HCT116 (cell line): ENCODE measurements at regions not wholly inside any gene's neighbourhood (a gene's known extent, or its start where the extent isn't known, plus 50 kb on each side); places are given as distances from the start of the nearest gene placed in this dataset.

Experiments used
- ATAC-seq: fragments of 200-7000 bp; cut with Tn5 transposase; 2 replicates; pipeline ENCODE4 v1.9.1; 2020; ENCODE audit warnings: mild to moderate bottlenecking, moderate library complexity
- BruUV-seq: library from RNA; stranded (reverse); fragments of 400-500 nt; replicated peaks from 2 replicates; lab custom pipeline; 2021; lab: Mats Ljungman, UMichigan
- CTCF ChIA-PET: fragments of 300-600 bp; sonication (Branson Sonifier 250); formaldehyde crosslinking; loops from one replicate; lab custom pipeline; 2021; ENCODE audit warnings: antibody characterized with exemption; lab: Charles Lee
- POLR2A ChIA-PET: fragments of 300-600, 350-600 bp; sonication (Branson Sonifier 250); formaldehyde crosslinking; loops from one replicate; lab custom pipeline; 2021; ENCODE audit warnings: antibody characterized with exemption; lab: Charles Lee
- RAD21 ChIA-PET, 2 experiments: fragments of 300-600 bp; sonication (Branson Sonifier 250); formaldehyde crosslinking; loops; one replicate each; lab custom pipeline; 2023; ENCODE audit warnings: low total read pairs in 2 of 2; ENCODE audit not compliant: uncharacterized antibody in 2 of 2, unreplicated experiment in 2 of 2, low non-redundant PET in 1 of 2; lab: Charles Lee
- DNase-seq: peaks from one replicate; pipeline ENCODE4 v3.0.0-alpha.2; 2010; ENCODE audit warnings: low read depth, low spot score
- H2AFZ ChIP-seq: fragments of 200-600 bp; shearing (Covaris generic), sonication (generic); 2 replicates; pipeline ENCODE4 v1.6.1; 2017; ENCODE audit warnings: low read depth, mixed run types, mixed read lengths, antibody characterized with exemption, low read length; ENCODE audit not compliant: poor library complexity, severe bottlenecking
- H3K27ac ChIP-seq: 2 replicates; pipeline ENCODE4 v1.5.1; 2012; ENCODE audit warnings: low read depth, low read length
- H3K27me3 ChIP-seq: fragments of 200-600 bp; sonication (generic); 2 replicates; pipeline ENCODE4 v1.6.1; 2016; ENCODE audit warnings: mixed run types, low read length, mixed read lengths; ENCODE audit not compliant: insufficient read depth
- H3K36me3 ChIP-seq, 2 experiments: fragments of 200-500 bp in 1 of 2; fragments of 200-600 bp in 1 of 2; sonication (Bioruptor generic) in 1 of 2; sonication (generic) in 1 of 2; 2 replicates each; pipeline versions ENCODE4 v1.5.1 to v1.6.1; 2014 to 2016; ENCODE audit warnings: low read length in 2 of 2, inconsistent platforms in 1 of 2, mixed read lengths in 1 of 2, mixed run types in 1 of 2; ENCODE audit not compliant: insufficient read depth in 2 of 2, control insufficient read depth in 1 of 2
- H3K4me1 ChIP-seq, 2 experiments: fragments of 200-600 bp in 1 of 2; sonication (generic) in 1 of 2; 2 replicates each; pipeline versions ENCODE4 v1.5.1 to v1.6.1; 2012 to 2017; ENCODE audit warnings: low read length in 2 of 2, inconsistent platforms in 1 of 2, mild to moderate bottlenecking in 1 of 2, mixed read lengths in 1 of 2, mixed run types in 1 of 2, moderate library complexity in 1 of 2; ENCODE audit not compliant: insufficient read depth in 2 of 2, control insufficient read depth in 1 of 2
- H3K4me2 ChIP-seq: fragments of 200-600 bp; sonication (generic); 2 replicates; pipeline ENCODE4 v1.6.1; 2017; ENCODE audit warnings: mixed run types, low read length, mixed read lengths
- H3K4me3 ChIP-seq, 2 experiments: fragments of 200-600 bp in 1 of 2; sonication (generic) in 1 of 2; replicated peaks in 1 of 2; 2 replicates each; pipeline ENCODE4 v1.5.1; 2011 to 2016; ENCODE audit warnings: low read length in 2 of 2, control low read depth in 1 of 2, low read depth in 1 of 2, mild to moderate bottlenecking in 1 of 2, mixed read lengths in 1 of 2, mixed run types in 1 of 2
- H3K79me2 ChIP-seq: fragments of 200-600 bp; sonication (generic); 2 replicates; pipeline ENCODE4 v1.6.1; 2017; ENCODE audit warnings: mild to moderate bottlenecking, mixed run types, low read length, moderate library complexity, mixed read lengths; ENCODE audit not compliant: insufficient read depth
- H3K9ac ChIP-seq: fragments of 200-600 bp; sonication (generic); 2 replicates; pipeline ENCODE4 v1.6.1; 2016; ENCODE audit warnings: low read length, mixed read lengths
- H3K9me2 ChIP-seq: fragments of 200-600 bp; sonication (generic), shearing (Covaris generic); 2 replicates; pipeline ENCODE4 v1.6.1; 2017; ENCODE audit warnings: mixed run types, mild to moderate bottlenecking, moderate library complexity; ENCODE audit not compliant: insufficient read depth
- H3K9me3 ChIP-seq, 2 experiments: fragments of 200-500 bp in 1 of 2; fragments of 200-600 bp in 1 of 2; sonication (Bioruptor generic) in 1 of 2; sonication (generic) in 1 of 2; 2 replicates each; pipeline ENCODE4 v1.6.1; 2014 to 2017; ENCODE audit warnings: low read length in 2 of 2, mixed read lengths in 2 of 2, inconsistent platforms in 1 of 2, low read depth in 1 of 2, mild to moderate bottlenecking in 1 of 2, mixed run types in 1 of 2, moderate library complexity in 1 of 2; ENCODE audit not compliant: control insufficient read depth in 1 of 2, insufficient read depth in 1 of 2
- H4K20me1 ChIP-seq: fragments of 200-600 bp; sonication (generic), shearing (Covaris generic); 2 replicates; pipeline ENCODE4 v1.6.1; 2017; ENCODE audit warnings: mixed run types, mild to moderate bottlenecking, moderate library complexity; ENCODE audit not compliant: insufficient read depth
- ATF3 ChIP-seq: IDR thresholded peaks from 2 replicates; pipeline ENCODE4 v1.6.1; 2012
- CBX3 ChIP-seq: IDR thresholded peaks from 2 replicates; pipeline ENCODE4 v1.6.1; 2012; ENCODE audit warnings: low read depth
- CEBPB ChIP-seq: IDR thresholded peaks from 2 replicates; pipeline ENCODE4 v1.6.1; 2012; ENCODE audit warnings: low read depth
- CTCF ChIP-seq, 3 experiments: fragments of 200-600 bp in 1 of 3; sonication (generic) in 1 of 3; IDR thresholded peaks in 2 of 3; conservative IDR thresholded peaks in 1 of 3; 2 replicates each; pipeline ENCODE4 v1.5.1; 2012 to 2017; ENCODE audit warnings: low read depth in 2 of 3, low read length in 2 of 3, antibody characterized with exemption in 1 of 3, borderline replicate concordance in 1 of 3, control low read depth in 1 of 3, mild to moderate bottlenecking in 1 of 3, mixed read lengths in 1 of 3, mixed run types in 1 of 3, moderate library complexity in 1 of 3; ENCODE audit not compliant: insufficient read depth in 1 of 3
- EGR1 ChIP-seq: IDR thresholded peaks from 2 replicates; pipeline ENCODE4 v1.6.1; 2012; ENCODE audit warnings: low read depth
- EZH2 ChIP-seq: fragments of 200-600 bp; sonication (generic); IDR thresholded peaks from 2 replicates; pipeline ENCODE4 v1.6.1; 2017; ENCODE audit warnings: antibody characterized with exemption, mixed run types
- EZH2phosphoT487 ChIP-seq: fragments of 200-600 bp; IDR thresholded peaks from 2 replicates; pipeline ENCODE4 v1.6.1; 2018; ENCODE audit warnings: antibody characterized with exemption, borderline replicate concordance
- FOSL1 ChIP-seq: IDR thresholded peaks from 2 replicates; pipeline ENCODE4 v1.6.1; 2012; ENCODE audit warnings: low read depth
- JUND ChIP-seq: IDR thresholded peaks from 2 replicates; pipeline ENCODE4 v1.6.1; 2012
- POLR2A ChIP-seq: IDR thresholded peaks from 2 replicates; pipeline ENCODE4 v1.7.0; 2011; ENCODE audit warnings: borderline replicate concordance; ENCODE audit not compliant: insufficient read depth, insufficient read length; ENCODE audit errors: extremely low read depth
- POLR2AphosphoS5 ChIP-seq: IDR thresholded peaks from 2 replicates; pipeline ENCODE4 v1.6.1; 2011; ENCODE audit warnings: mild to moderate bottlenecking, low read depth, low read length, moderate library complexity
- SIN3A ChIP-seq: IDR thresholded peaks from 2 replicates; pipeline ENCODE4 v1.6.1; 2012; ENCODE audit warnings: low read depth
- SP1 ChIP-seq: IDR thresholded peaks from 2 replicates; pipeline ENCODE4 v1.6.1; 2012; ENCODE audit warnings: low read depth
- SRF ChIP-seq: IDR thresholded peaks from 2 replicates; pipeline ENCODE4 v1.6.1; 2012; ENCODE audit warnings: low read depth
- TCF7L2 ChIP-seq: IDR thresholded peaks from 2 replicates; pipeline ENCODE4 v1.7.0; 2011; ENCODE audit warnings: borderline replicate concordance, inconsistent platforms; ENCODE audit not compliant: insufficient read depth, insufficient read length; ENCODE audit errors: extremely low read depth
- ZBTB33 ChIP-seq: IDR thresholded peaks from 2 replicates; pipeline ENCODE4 v1.6.1; 2011; ENCODE audit warnings: mild to moderate bottlenecking, low read length, moderate library complexity; ENCODE audit not compliant: insufficient replicate concordance; ENCODE audit errors: extremely low read depth
- ZFX ChIP-seq: fragments of 450-650 bp; IDR thresholded peaks from 2 replicates; pipeline ENCODE4 v1.6.1; 2017
- ZNF274 ChIP-seq: fragments of 200-500 bp; sonication (Bioruptor generic); IDR thresholded peaks from 2 replicates; pipeline ENCODE4 v1.6.1; 2014; ENCODE audit warnings: mild to moderate bottlenecking, low read depth, low read length, inconsistent platforms
- intact Hi-C: fragments of 100-400 bp; cut with micrococcal nuclease; formaldehyde crosslinking; loops from 2 replicates; pipeline ENCODE4 v1.10.0; 2022

- CTCF ChIA-PET, result no interaction called here
- POLR2A ChIA-PET, result no interaction called here
- Histone ChIP-seq H3K4me3 (no peak overlapping the region), H4K20me1 (no peaks in the 10 kb centered on the region), H3K27ac (no peak overlapping the region), H3K79me2 (no peaks in the 10 kb centered on the region), H3K4me2 (no peak overlapping the region), H3K9ac (no peak overlapping the region), H3K27me3 (no peaks in the 10 kb centered on the region), H3K4me1 (peaks cover 0 to 6% of the 10 kb centered on the region in 2 experiments; a peak in 1 of 4 replicates), H2AFZ (no peak overlapping the region), H3K9me2 (no peaks in the 10 kb centered on the region), H3K9me3 (no peaks in the 10 kb centered on the region), H3K36me3 (no peaks in the 10 kb centered on the region)
- intact Hi-C loops, result no loop called here
- RAD21 ChIA-PET, result no interaction called here
- no TSS peak for BruUV-seq
- no peak for TF ChIP-seq EZH2phosphoT487
- no peak for TF ChIP-seq TCF7L2
- no peak for TF ChIP-seq POLR2A
- no peak for TF ChIP-seq SP1
- no peak for TF ChIP-seq SRF
- TF ChIP-seq ATF3, result no peak
- no peak for TF ChIP-seq CBX3
- no peak for TF ChIP-seq ZNF274
- no peak for TF ChIP-seq SIN3A
- TF ChIP-seq POLR2AphosphoS5, result no peak
- no peak for TF ChIP-seq ZBTB33
- TF ChIP-seq CTCF (IDR thresholded peaks at IDR 0.05 in 2 of 3, conservative IDR thresholded peaks at IDR 0.05 in 1 of 3; ENCODE audit: borderline replicate concordance in 1 of 3, insufficient read depth in 1 of 3, low read depth in 2 of 3, low read length in 2 of 3), result no peak
- TF ChIP-seq EZH2, result no peak
- TF ChIP-seq FOSL1, result no peak
- TF ChIP-seq JUND, result no peak
- TF ChIP-seq EGR1, result no peak
- no peak for TF ChIP-seq CEBPB
- TF ChIP-seq ZFX, result no peak
- no peak for DNase-seq
- ATAC-seq, result peak; percentile 46
These were observed 137.3 kb downstream of the ZIC5 start for GRCh38 chr13:99834246-99834645.
